ENCODE measurements at regions not wholly inside any gene's neighbourhood (a gene's known extent, or its start where the extent isn't known, plus 50 kb on each side); places are given as distances from the start of the nearest gene placed in this dataset.

GRCh38 chr10:31607481-31607880 is 288.5 kb downstream of the ZEB1 start:
- no peak overlapping the region for H2AK9ac ChIP-seq (replicated peaks; ENCODE audit: low read depth, low read length, poor library complexity)
- in situ Hi-C loops (cut with MboI; ENCODE audit: low sequenced_read_pairs) (no loop called here), intact Hi-C loops (cut with micrococcal nuclease) (no loop called here), dilution Hi-C loops (cut with HindIII; ENCODE audit: low sequenced_read_pairs, unreplicated experiment) (no loop called here)
- H3K14ac ChIP-seq (replicated peaks; ENCODE audit: low read depth, low read length) = no peak overlapping the region
- no peak overlapping the region for H3K9ac ChIP-seq (ENCODE audit: low read depth, low read length)
- H3K9me1 ChIP-seq (ENCODE audit: insufficient read depth, low read length) = 0 out of 2 replicates have a peak, but pooled peaks cover 2% of the 10 kb centered on the region
- no peak overlapping the region for H4K5ac ChIP-seq (ENCODE audit: low read depth, low read length)
- BruUV-seq (replicated peaks) = no TSS peak
- H3K4me3 ChIP-seq (ENCODE audit: insufficient read depth, low read depth, low read length) = no peak overlapping the region
- H4K20me1 ChIP-seq (ENCODE audit: insufficient read depth, low read length) = 0 out of 2 replicates have a peak, but pooled peaks cover 3% of the 10 kb centered on the region
- no peak overlapping the region for H2AK5ac ChIP-seq (ENCODE audit: low read depth, low read length)
- H2AFZ ChIP-seq (replicated peaks; ENCODE audit: low read length, poor library complexity) = no peak overlapping the region
- ChIA-PET CTCF (no interaction called here), POLR2A (ENCODE audit: unreplicated experiment) (interaction anchor here (0.7 kb wide), 1 partner anchor 556 kb away, joined by 3 read pairs; no protein-coding TSS in a partner anchor)
- ATAC-seq (ENCODE audit: low read depth) = no peak
- no peak for TF ChIP-seq MAZ (IDR thresholded peaks at IDR 0.05; ENCODE audit: borderline replicate concordance, low read depth, low read length)
- no peak for TF ChIP-seq RAD21 (IDR thresholded peaks at IDR 0.05; ENCODE audit: low read length)
- TF ChIP-seq MAFK (IDR thresholded peaks at IDR 0.05; ENCODE audit: low read depth, low read length) = no peak
- TF ChIP-seq CTCF (conservative IDR thresholded peaks at IDR 0.05; ENCODE audit: low read depth, low read length) = no peak
- TF ChIP-seq FOS (IDR thresholded peaks at IDR 0.05; ENCODE audit: low read depth, low read length) = no peak
- no peak for TF ChIP-seq MXI1 (IDR thresholded peaks at IDR 0.05; ENCODE audit: borderline replicate concordance, low read depth, low read length)
- no peak for TF ChIP-seq ELK1 (IDR thresholded peaks at IDR 0.05; ENCODE audit: borderline replicate concordance, low read depth, low read length)
- TF ChIP-seq BHLHE40 (IDR thresholded peaks at IDR 0.05; ENCODE audit: low read depth, low read length) = no peak
- TF ChIP-seq CHD1 (IDR thresholded peaks at IDR 0.05; ENCODE audit: low read depth, low read length) = no peak
- TF ChIP-seq RCOR1 (IDR thresholded peaks at IDR 0.05; ENCODE audit: insufficient replicate concordance, low read length) = no peak
- TF ChIP-seq POLR2A (IDR thresholded peaks at IDR 0.05; ENCODE audit: low read depth, low read length) = no peak
- no peak for TF ChIP-seq RFX5 (IDR thresholded peaks at IDR 0.05; ENCODE audit: low read depth, low read length)
- no peak for TF ChIP-seq USF2 (IDR thresholded peaks at IDR 0.05; ENCODE audit: low read depth, low read length)
- TF ChIP-seq CEBPB (IDR thresholded peaks at IDR 0.05; ENCODE audit: low read depth, low read length) = no peak
- no peak for TF ChIP-seq NFE2L2 (IDR thresholded peaks at IDR 0.05; ENCODE audit: low read depth, low read length)
- no peak for TF ChIP-seq SMC3 (IDR thresholded peaks at IDR 0.05; ENCODE audit: low read depth, low read length)
- no peak overlapping the region for H3K56ac ChIP-seq (ENCODE audit: extremely low read depth, insufficient read depth, low read length)
- no peak overlapping the region for H2BK15ac ChIP-seq (ENCODE audit: low read depth, low read length)
- H3K27me3 ChIP-seq (ENCODE audit: control insufficient read depth, insufficient read depth, low read length) = no peaks in the 10 kb centered on the region
- H3K18ac ChIP-seq (ENCODE audit: low read depth, low read length) = no peak overlapping the region
- H3K4me1 ChIP-seq (ENCODE audit: control insufficient read depth, insufficient read depth, low read length) = peaks cover 11% of the 10 kb centered on the region
- no peak overlapping the region for H4K8ac ChIP-seq (ENCODE audit: low read depth in 2 of 2, low read length in 2 of 2)
- H3K36me3 ChIP-seq (ENCODE audit: control insufficient read depth, insufficient read depth, low read length) = no peaks in the 10 kb centered on the region
- H2BK5ac ChIP-seq (ENCODE audit: low read depth, low read length, poor library complexity, severe bottlenecking) = no peak overlapping the region
- no peak overlapping the region for H3K4ac ChIP-seq (ENCODE audit: low read depth, low read length)
- H3K23ac ChIP-seq (ENCODE audit: low read depth, low read length) = no peak overlapping the region
- no peak overlapping the region for H4K91ac ChIP-seq (ENCODE audit: insufficient read depth, low read depth, low read length)
- no peak for DNase-seq
- no peaks in the 10 kb centered on the region for H3K9me3 ChIP-seq (ENCODE audit: control insufficient read depth, insufficient read depth, low read length)
- H2BK120ac ChIP-seq (ENCODE audit: low read depth, low read length) = no peak overlapping the region
- no peaks in the 10 kb centered on the region; a peak in 1 of 4 replicates for H3K79me1 ChIP-seq (ENCODE audit: low read depth in 1 of 2, low read length in 2 of 2)
- no peak overlapping the region for H2BK20ac ChIP-seq (ENCODE audit: low read depth, low read length)
- H3K4me2 ChIP-seq (ENCODE audit: low read depth, low read length) = no peak overlapping the region
- H3K27ac ChIP-seq (ENCODE audit: insufficient read depth, low read length) = no peak overlapping the region
- WGBS, 2 experiments (ENCODE audit: extremely low coverage in 2 of 2, insufficient read length in 1 of 2) = no CpG with 5 or more reads among the region's 3 CpGs
